ENCODE measurements at regions not wholly inside any gene's neighbourhood (a gene's known extent, or its start where the extent isn't known, plus 50 kb on each side); places are given as distances from the start of the nearest gene placed in this dataset.

DNA sequence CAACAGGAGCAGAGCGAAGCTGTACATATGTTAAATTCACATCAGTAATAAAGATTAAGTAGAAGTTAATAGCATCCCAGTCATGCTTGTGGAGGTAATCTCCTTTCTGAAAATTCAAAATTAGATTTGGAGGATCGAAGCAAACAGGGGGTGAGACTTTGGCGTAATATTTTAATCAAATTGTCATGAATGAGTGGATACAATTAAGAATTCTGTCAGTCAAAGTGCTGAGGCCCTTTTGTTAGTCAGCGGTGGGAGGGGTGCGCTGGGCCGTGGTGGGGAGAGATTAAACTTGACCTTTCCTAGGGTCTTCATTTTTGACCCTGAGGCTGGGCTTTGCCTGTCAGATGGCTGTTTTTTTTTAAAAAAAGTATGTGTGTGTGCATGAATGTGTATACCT lies 226.7 kb downstream of the VRK1 start:
- DNase-seq, result no peak
- intact Hi-C loops (cut with DNase I), result no loop called here
- ATAC-seq (ENCODE audit: poor library complexity), result no peak

DNA sequence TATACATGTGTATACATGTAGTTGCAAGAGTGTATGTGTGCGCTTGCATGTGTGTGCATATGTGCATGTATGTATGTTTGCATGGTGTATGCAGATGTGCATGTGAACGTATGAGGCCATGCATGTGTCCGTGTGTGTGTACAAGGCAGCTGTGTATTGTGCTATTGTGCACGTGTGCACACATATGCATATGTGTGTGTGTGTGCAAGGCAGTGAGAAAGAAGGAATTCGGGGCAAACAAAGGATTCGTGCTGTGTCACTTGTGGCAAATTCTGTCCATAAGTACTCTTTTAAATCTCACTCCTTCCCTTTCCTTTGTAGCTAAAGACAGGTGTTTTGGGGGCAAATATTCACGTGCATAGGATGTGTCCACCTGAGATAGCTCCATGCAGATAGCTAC lies 227.1 kb downstream of the VRK1 start:
- DNase-seq, result no peak
- ATAC-seq (ENCODE audit: poor library complexity), result no peak
- intact Hi-C loops (cut with DNase I), result no loop called here

DNA sequence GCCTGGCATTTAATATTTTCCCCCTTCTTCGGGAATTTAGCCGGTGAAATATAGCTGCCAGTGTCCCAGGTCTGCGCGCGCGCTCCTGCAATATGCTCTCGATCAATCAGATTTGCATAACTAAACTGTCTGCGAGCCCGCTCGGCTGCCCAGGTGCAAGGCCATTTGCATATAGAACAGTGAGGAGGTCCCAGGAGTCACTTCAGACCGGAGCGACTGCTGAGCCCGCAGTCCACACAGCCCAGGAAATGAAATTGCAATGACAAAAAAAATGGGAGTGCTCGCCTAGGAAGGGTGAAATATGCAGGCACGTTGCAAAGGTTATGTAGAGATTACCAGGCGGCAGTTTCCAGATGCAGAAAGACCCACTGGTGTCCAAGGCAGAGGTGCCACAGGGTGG lies 228.5 kb downstream of the VRK1 start:
- intact Hi-C loops (cut with DNase I), result no loop called here
- DNase-seq (no peak), ATAC-seq (ENCODE audit: poor library complexity) (no peak)

DNA sequence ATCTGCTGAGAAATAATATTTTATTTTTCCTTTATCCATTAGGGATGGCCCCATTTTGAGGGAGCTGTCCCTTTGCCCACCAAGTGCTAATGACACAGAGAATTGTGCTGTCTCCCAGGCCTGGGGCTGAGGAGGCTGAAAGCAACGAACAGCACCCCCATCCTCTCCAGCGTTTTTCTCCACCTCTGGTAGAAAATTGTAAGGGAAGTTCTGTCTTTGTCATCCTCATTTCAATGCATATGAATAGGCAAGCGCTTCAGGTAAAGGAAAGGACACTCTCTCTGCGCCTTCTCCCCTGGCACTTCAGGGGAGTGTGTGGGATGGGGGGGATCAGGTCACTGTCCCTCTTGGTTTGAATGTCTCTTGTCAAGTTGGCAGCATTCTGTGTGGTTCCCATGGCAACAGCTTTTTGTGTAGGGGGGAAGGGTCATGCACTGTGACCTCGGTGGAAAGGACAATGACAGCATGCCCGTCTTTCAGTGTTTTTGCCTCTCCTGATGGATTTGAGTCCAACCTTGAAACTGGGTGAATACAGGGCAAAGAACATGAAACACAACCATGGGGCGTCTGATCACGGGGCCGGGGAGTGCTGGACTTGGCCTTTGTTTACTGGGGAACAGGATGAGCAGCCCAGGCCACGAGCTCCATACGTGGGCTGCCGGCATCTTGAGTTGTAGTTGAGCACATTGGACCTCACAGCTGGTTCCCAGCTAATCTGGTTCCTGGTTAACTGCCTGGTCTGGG lies 230.2 kb downstream of the VRK1 start:
- DNase-seq (no peak), ATAC-seq (ENCODE audit: poor library complexity) (no peak)
- intact Hi-C loops (cut with DNase I), result no loop called here

DNA sequence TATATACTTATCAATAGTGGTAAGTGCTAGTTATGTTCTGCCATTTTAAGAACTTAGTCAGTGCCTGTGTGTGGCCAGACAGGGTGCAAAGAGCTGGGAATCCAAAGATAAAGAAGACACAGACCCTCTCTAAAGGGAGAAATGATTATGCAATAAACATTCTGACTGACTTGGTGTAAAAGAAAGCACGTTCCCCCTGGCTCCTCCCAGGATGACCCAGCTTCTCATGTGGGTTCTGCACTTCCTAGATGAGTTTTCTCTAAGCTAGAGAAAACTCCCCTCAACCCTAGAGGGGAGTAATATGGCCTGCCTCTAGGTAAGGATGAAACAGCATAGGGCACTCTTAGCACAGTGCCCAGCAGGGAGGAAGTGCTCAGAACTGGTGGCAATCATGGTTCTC lies 231.2 kb downstream of the VRK1 start:
- no peak for ATAC-seq (ENCODE audit: poor library complexity)
- intact Hi-C loops (cut with DNase I), result no loop called here
- DNase-seq, result no peak

DNA sequence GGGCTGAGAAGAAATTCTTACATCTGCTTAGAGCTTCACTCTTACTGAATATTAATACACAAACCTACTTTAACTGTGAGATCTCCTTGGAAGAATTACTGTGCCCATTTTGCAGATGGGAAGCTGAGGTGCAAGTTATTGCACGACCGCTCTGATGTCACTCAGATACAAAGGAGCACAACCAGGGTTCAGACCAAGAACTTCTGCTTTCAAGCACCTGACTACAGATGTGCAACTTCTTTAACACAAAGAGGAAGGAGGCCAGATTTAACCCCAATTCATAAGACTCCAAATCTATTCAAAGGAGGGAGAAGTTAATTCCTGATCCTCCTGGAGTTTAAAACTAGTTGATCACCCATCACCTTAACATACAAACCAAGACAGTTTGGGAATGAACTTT lies 232.6 kb downstream of the VRK1 start:
- intact Hi-C loops (cut with DNase I), result no loop called here
- ATAC-seq (ENCODE audit: poor library complexity) (no peak), DNase-seq (no peak)

DNA sequence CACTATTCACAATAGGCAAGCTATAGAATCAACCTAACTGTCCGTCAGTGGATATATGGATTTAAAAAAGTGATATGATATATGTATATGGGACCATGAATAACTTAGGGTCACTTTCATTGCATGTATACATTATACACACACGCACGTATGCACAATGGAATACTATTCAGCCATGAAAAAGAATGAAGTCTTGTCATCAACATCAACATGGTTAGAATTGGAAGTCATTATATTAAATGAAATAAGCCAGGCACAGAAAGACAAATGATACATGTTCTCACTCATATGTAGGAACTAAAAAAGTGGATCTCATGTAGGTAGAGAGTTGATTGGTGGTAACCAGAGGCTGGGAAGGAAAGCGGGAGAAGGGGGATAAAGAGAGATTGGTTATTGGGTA lies 234.3 kb downstream of the VRK1 start:
- ATAC-seq (ENCODE audit: poor library complexity) (no peak), DNase-seq (no peak)
- intact Hi-C loops (cut with DNase I), result no loop called here

DNA sequence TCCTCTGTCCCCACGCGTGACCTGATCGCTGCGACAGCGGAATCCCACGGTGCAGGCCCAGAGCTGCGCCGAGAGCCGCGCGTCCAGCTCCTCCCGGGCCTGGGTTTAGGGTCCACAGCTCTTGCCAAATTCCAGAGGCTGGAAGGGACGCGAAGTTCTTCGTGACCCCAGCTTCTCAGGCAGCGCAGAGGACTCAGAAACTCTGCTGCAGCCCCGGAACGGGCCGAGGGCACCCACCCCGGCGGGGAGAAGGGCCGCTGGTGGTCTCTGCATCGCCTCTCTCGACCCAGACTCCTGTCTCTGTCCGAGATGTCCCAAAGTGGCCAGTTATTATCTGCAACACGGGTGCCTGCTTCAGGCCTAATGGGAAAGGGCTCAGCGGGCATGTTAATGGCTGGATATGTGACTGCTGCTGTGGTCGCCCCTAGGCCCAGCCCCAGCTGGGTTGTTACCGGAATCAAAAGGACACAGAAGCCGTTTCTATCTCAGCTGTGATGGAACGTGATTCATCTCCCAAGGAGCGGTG lies 236.4 kb downstream of the VRK1 start:
- ATAC-seq (ENCODE audit: poor library complexity), result no peak
- intact Hi-C loops (cut with DNase I), result no loop called here
- DNase-seq, result no peak

DNA sequence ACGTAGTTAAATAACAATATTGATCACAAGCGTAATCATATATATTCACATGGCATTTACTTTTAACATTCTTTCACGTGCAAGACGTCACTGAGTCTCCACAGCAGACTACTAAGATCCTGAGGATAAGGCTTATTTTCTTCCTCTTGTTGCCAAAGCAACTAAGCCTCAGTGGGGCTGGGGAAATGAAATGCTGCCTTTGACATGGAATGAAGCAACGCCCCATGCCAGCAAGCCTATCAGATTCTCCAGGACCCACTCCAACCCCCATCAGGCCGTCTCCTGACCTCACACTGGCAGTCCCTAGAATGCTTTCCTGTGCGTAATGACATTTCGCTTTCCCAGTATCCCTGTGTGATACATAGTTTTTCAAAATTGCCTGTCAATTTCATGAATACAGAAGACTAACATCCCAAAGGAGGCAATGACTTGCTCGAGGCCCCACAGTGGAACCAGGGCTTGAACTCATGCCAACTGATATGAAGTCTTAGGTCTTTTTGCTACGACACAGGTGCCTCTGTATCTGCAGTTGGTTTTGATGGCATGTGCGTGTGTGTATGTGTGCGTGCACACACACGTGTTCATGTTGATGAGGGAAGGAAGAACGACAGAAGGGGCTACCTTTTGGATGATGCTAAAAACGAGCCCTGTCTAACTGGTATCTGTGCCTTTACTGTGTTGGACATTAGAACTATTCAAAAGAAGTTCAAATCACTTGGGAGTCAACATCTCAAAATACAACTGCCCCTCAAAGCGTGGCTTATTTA lies 239.1 kb downstream of the VRK1 start:
- no peak for DNase-seq
- intact Hi-C loops (cut with DNase I), result no loop called here
- no peak for ATAC-seq (ENCODE audit: poor library complexity)

DNA sequence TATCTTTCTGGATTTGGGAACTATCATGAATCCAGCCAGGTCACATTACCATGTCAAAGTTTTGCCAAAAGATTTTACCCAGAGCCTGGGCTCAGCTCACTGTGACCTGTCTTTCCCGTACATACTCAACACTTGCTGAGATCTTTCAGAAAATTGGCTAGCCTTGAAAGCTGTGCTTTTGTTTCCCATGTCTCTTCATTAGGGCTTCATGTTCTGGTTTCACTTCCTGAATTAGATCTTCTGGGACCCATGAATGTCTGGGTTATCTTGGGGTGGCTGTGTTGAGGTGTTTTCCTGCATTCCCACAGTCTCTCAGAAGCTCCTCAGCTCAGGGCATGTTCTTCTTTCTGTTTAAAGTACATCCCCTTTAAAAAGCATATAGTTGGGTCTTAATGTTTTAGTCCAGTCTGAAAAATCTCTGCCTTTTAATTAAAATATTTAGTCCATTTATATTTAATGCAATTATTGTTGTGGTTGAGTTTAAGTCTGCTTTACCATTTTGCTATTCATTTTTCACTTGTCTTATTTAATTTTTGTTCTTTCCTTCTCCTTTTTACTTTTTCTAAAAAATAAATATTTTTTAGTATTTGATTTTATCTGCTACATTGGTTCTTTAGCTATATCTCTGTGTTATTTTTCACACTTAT lies 242.7 kb downstream of the VRK1 start:
- no peak for DNase-seq
- intact Hi-C loops (cut with DNase I), result no loop called here
- ATAC-seq (ENCODE audit: poor library complexity), result no peak

DNA sequence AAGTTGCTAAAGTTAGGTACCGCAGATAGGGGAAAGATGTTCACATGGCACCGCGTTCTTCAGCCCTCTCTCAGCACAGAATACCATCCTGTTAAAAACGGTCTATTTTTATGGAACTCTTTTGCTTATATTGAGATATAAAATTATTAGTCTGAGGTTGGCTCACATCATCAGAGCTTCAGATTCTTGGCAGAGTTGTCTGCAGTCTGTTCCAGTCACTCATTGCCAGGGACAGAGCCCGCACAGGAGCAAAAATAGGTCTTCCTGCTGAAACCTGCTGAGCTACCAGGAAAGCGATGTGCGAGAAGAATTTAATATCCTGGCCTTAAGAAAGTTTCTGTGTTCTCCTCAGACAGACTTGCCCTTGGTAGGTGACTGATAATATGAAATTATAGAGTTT lies 249.8 kb downstream of the VRK1 start:
- intact Hi-C loops (cut with DNase I), result no loop called here
- DNase-seq, result no peak
- peak; percentile 56 for ATAC-seq (ENCODE audit: poor library complexity)

DNA sequence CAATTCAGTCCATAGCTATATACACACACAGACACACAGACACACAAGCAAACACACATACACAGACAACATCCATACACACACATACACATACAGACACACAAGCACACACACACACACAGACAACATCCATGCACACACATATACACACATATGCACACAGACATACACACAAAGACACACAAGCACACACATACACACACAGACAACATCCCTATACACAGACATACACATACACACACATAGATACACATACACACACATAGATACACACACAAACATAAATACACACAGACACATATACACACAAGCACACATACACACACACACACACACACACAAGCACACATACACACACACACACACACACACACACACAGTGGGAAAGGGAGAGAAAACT lies 254.8 kb downstream of the VRK1 start:
- intact Hi-C loops (cut with DNase I), result no loop called here
- no peak for DNase-seq
- no peak for ATAC-seq (ENCODE audit: poor library complexity)

DNA sequence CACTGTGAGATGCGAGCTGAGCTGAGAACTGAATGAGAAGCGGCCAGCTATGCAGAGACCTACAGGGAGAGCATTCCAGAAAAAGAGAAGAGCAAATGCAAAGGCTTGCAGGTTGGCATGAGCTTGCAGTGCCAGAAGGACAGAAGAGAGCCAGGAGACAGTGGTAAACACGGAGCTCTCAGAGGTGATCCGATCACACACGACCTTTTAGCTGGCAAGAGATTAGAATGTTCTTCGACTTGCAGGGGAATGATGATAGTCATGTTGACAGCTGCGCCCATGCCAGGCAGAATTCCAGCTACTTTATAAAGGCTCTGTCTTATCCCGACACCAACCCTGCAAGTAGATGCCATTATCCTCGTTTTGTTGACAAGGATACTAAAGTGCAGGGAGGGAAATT lies 256.8 kb downstream of the VRK1 start:
- intact Hi-C loops (cut with DNase I), result no loop called here
- ATAC-seq (ENCODE audit: poor library complexity) (peak; percentile 34), DNase-seq (no peak)

DNA sequence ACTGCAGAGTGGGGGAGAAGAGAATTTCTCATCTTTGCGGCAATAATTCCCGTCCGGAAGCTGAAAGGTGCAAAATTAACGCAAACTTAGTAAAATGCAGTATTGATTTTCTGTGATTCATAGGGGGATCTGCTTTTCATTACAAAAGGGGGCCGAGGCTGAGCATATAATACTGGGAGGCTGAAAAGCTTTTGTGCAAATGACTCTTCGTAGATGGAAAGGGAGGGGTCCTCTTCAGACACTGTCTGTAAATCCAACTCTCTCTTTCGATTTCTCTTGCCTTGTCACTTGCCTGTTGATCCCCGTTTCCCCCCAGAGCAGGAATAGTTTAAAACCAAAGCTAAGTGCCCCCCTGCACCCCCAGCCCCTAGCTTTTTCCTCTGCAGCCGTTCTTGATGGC lies 258.2 kb downstream of the VRK1 start:
- DNase-seq (no peak), ATAC-seq (ENCODE audit: poor library complexity) (no peak)
- intact Hi-C loops (cut with DNase I), result no loop called here

DNA sequence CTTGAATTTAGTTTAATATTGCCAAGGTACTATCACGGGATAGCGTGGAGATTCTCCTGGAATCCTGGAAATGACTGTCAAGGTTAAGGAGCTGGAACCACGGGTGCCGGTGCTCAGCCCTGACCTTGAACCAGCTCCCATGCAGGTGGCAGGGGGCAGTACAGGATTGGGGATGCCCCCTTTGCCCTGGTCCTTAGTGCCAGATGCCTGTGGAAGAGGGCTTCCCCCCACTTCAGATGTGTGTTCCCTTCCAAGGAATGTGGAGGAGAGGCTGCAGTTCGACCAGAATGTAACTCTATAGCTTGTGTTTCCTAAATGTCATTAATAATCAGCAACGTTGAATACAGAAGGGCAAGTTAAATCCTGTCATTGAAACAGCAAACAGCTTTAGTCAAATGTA lies 258.9 kb downstream of the VRK1 start:
- ATAC-seq (ENCODE audit: poor library complexity), result no peak
- intact Hi-C loops (cut with DNase I), result no loop called here
- DNase-seq, result no peak

DNA sequence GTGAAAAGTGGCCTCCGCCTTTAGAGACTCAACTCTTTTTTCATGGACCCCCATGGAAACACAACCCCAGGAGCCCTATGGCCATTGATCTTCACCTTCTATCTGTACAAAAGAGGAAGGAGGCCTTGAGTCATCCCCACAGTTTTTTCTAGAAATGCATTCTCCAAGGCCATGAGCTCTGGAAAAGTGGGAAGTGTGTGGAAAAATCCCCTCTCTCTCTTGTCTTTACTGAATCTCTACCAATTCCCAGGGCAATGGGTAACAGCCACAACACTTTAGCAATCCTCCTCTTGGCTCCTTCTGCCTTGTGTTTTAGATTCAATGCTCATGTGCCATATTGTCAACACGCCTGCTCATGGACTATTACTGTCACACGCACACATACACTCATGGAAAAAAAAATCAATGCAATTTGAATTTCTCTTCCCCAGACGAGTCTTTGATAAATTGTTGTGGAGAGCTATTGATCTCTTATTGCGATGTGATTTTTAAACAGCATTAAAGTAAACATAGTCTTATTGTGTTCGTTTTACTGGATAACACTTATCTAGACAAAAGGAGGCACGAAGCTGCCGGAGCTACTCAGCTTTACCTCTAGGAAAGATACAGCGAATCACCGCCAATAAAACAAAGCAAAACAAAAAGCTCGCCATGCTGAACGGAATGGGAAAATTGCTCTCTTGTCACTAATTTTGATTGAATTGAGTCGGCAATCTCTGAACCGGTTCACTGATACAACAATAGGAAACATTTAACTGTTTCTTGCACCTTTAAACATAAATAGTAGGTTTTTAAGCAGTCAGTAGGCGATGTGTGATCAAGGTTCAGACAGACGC lies 260.3 kb downstream of the VRK1 start:
- intact Hi-C loops (cut with DNase I), result no loop called here
- ATAC-seq (ENCODE audit: poor library complexity), result no peak
- no peak for DNase-seq

DNA sequence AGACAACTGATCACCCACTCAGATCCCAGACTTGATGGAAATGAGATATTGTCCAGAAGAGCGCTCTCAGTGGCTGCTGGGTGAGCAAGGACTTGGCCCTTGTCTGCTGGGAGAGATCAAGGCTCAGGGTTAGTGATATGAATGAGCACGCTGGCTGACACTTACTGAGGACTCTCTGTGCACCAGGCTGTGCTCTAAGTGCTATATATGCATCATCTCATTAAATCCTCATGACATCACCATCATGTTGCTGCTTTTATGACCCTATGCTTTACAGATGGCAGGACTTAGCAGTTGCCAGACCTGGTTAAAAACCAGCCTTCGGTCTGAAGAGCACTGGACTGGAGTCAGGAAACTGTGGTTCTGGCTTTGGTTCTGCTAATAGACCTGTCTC lies 260.9 kb downstream of the VRK1 start:
- DNase-seq, result no peak
- intact Hi-C loops (cut with DNase I), result no loop called here
- no peak for ATAC-seq (ENCODE audit: poor library complexity)

DNA sequence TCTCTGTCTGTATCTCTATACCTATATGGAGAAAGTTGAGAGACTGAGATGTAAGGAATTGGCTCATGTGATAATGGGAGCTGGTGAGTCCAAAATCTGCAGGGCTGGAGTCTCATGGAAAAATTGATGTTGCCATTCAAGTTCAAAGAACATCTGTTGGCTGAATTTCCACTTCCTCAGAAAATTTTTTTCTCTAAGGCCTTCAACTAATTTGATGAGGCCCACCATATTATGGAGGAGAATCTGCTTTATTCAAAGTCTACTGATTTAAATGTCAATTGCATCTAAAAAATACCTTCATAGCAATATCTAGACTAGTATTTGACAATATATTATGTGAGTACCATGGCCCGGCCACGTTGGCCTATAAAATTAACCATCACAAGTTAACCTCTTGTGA lies 261.4 kb downstream of the VRK1 start:
- ATAC-seq (ENCODE audit: poor library complexity) (no peak), DNase-seq (no peak)
- intact Hi-C loops (cut with DNase I), result no loop called here

DNA sequence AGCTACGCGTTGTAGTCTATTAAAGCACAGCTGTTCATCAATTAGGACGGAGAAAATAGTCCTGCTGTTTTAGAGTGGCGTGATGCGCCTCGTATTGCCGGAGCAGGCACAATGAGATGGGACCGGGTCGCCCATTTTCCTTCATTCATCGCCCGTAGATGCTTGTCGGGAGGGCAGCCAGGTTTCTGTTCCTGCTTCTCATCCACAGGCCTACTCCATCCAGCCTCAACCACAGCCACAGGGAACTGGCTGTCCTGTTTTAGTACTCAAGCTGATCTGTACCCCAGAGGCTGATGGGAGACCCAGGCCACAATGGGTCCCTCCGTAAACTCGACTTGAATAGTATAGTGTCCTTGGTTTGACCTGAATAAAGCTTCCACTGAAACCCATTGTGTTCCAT lies 264.0 kb downstream of the VRK1 start:
- DNase-seq (no peak), ATAC-seq (ENCODE audit: poor library complexity) (no peak)
- intact Hi-C loops (cut with DNase I), result no loop called here
